Endodermal cell (in vitro differentiated cells): ENCODE measurements at regions not wholly inside any gene's neighbourhood (a gene's known extent, or its start where the extent isn't known, plus 50 kb on each side); places are given as distances from the start of the nearest gene placed in this dataset. TPM values are rescaled to one million over a fixed set of nuclear protein-coding genes. Genes with fewer than 3 reads are reported as not detected.

Experiments
- DNase-seq: peaks from one replicate; pipeline ENCODE4 v3.0.0-alpha.2; 2017
- H3K27ac ChIP-seq: 2 replicates; pipeline ENCODE4 v1.5.1; 2013; ENCODE audit warnings: mild to moderate bottlenecking, low read depth, low read length, moderate library complexity
- H3K27me3 ChIP-seq: 2 replicates; pipeline ENCODE4 v1.6.1; 2013; ENCODE audit warnings: mild to moderate bottlenecking, low read length, moderate library complexity; ENCODE audit not compliant: insufficient read depth, control insufficient read depth, poor library complexity, severe bottlenecking
- H3K36me3 ChIP-seq: 2 replicates; pipeline ENCODE4 v1.7.0; 2013; ENCODE audit warnings: mild to moderate bottlenecking, low read length, moderate library complexity; ENCODE audit not compliant: control insufficient read depth, insufficient read depth
- H3K4me1 ChIP-seq: one replicate; pipeline ENCODE4 v1.7.0; 2013; ENCODE audit warnings: low read length; ENCODE audit not compliant: control insufficient read depth, insufficient read depth
- H3K4me3 ChIP-seq: 2 replicates; pipeline ENCODE4 v1.5.1; 2013; ENCODE audit warnings: mild to moderate bottlenecking, low read length, moderate library complexity
- H3K9ac ChIP-seq: 2 replicates; pipeline ENCODE4 v1.6.1; 2013; ENCODE audit warnings: mild to moderate bottlenecking, low read length, moderate library complexity; ENCODE audit not compliant: poor library complexity, severe bottlenecking; ENCODE audit errors: extremely low read depth
- H3K9me3 ChIP-seq: 2 replicates; pipeline ENCODE4 v1.6.1; 2013; ENCODE audit warnings: mild to moderate bottlenecking, low read length, moderate library complexity; ENCODE audit not compliant: control insufficient read depth
- H3K27ac Mint-ChIP-seq: 2 replicates; pipeline ENCODE4 v1.8.0; 2020; ENCODE audit warnings: mixed read lengths
- H3K27me3 Mint-ChIP-seq: 2 replicates; pipeline ENCODE4 v1.8.0; 2021; ENCODE audit warnings: mild to moderate bottlenecking, mixed read lengths; ENCODE audit not compliant: insufficient read depth
- H3K36me3 Mint-ChIP-seq: 2 replicates; pipeline ENCODE4 v1.8.0; 2020; ENCODE audit warnings: low read depth, mixed read lengths
- H3K4me1 Mint-ChIP-seq: 2 replicates; pipeline ENCODE4 v1.8.0; 2020; ENCODE audit warnings: mixed read lengths
- H3K4me3 Mint-ChIP-seq: 2 replicates; pipeline ENCODE4 v1.8.0; 2020; ENCODE audit warnings: mild to moderate bottlenecking, moderate library complexity, mixed read lengths
- H3K9me3 Mint-ChIP-seq: 2 replicates; pipeline ENCODE4 v1.8.0; 2020; ENCODE audit warnings: mild to moderate bottlenecking, mixed read lengths
- CTCF ChIP-seq: fragments of 200-600 bp; sonication (generic); conservative IDR thresholded peaks from 2 replicates; pipeline ENCODE4 v1.5.0; 2021; ENCODE audit warnings: antibody characterized with exemption, mild to moderate bottlenecking
- WGBS, 2 experiments: methylation state at CpG; one replicate each; pipeline versions ENCODE4 v1.1.5 to v1.1.7; 2013; ENCODE audit warnings: missing lambda C conversion rate in 2 of 2, mixed read lengths in 1 of 2; ENCODE audit not compliant: insufficient coverage in 1 of 2, insufficient read length in 1 of 2; 5-methylcytosine and 5-hydroxymethylcytosine counted together
- microRNA-seq: library from miRNA; unstranded; fragments of <30 nt; microRNA quantifications from one replicate; pipeline ENCODE4 v1.2.0, GENCODE V29; 2020; ENCODE audit warnings: borderline microRNAs expressed

- TF ChIP-seq CTCF, result no peak
These were observed 194.0 kb downstream of the AJAP1 start for GRCh38 chr1:4848431-4848830.

GRCh38 chr1:4847711-4848110 lies 193.3 kb downstream of the AJAP1 start:
- TF ChIP-seq CTCF, result no peak
- H3K9ac ChIP-seq, result no peak overlapping the region
- DNase-seq, result no peak
- H3K9me3 Mint-ChIP-seq, result no peaks in the 10 kb centered on the region
- H3K4me1 ChIP-seq, result no peaks in the 10 kb centered on the region
- H3K4me1 Mint-ChIP-seq, result peaks cover 10% of the 10 kb centered on the region
- peaks cover 15% of the 10 kb centered on the region for H3K9me3 ChIP-seq
- no peak overlapping the region for H3K27ac Mint-ChIP-seq
- H3K27me3 Mint-ChIP-seq, result no peaks in the 10 kb centered on the region
- H3K36me3 ChIP-seq, result no peaks in the 10 kb centered on the region
- H3K4me3 ChIP-seq, result no peak overlapping the region
- H3K27me3 ChIP-seq, result no peaks in the 10 kb centered on the region
- no peaks in the 10 kb centered on the region for H3K36me3 Mint-ChIP-seq
- H3K4me3 Mint-ChIP-seq, result no peak overlapping the region
- WGBS, 2 experiments, result 93 to 99% methylated on average over 5 of the region's 5 CpGs
- H3K27ac ChIP-seq, result no peak overlapping the region

More at GRCh38 chr1:4848431-4848830, 194.0 kb downstream of the AJAP1 start:
- Histone ChIP-seq H3K9ac (no peak overlapping the region), H3K9me3 (peaks cover 14% of the 10 kb centered on the region), H3K4me1 (no peaks in the 10 kb centered on the region), H3K27ac (peak overlapping the region; percentile 71), H3K36me3 (no peaks in the 10 kb centered on the region), H3K27me3 (no peaks in the 10 kb centered on the region), H3K4me3 (peak overlapping the region; percentile 34)
- WGBS, 2 experiments, result 42 to 61% methylated on average over 4 of the region's 4 CpGs
- Mint-ChIP-seq H3K4me3 (no peak overlapping the region), H3K4me1 (peaks cover 10% of the 10 kb centered on the region), H3K36me3 (no peaks in the 10 kb centered on the region), H3K27ac (no peak overlapping the region), H3K9me3 (no peaks in the 10 kb centered on the region), H3K27me3 (no peaks in the 10 kb centered on the region)
- no peak for DNase-seq

Small RNA genes lying in the stretch of these regions (microRNA-seq; reads per million reads assigned to microRNA genes)
- not detected for gene MIR4417
